ENCODE measurements at regions not wholly inside any gene's neighbourhood (a gene's known extent, or its start where the extent isn't known, plus 50 kb on each side); places are given as distances from the start of the nearest gene placed in this dataset.

GRCh38 chr14:41392226-41392625, 214.4 kb upstream of the LRFN5 start:
- TF ChIP-seq TAF1 (IDR thresholded peaks at IDR 0.05; ENCODE audit: borderline replicate concordance, insufficient read depth, low read length) (no peak), REST (IDR thresholded peaks at IDR 0.05; ENCODE audit: insufficient read depth in 1 of 2, low read depth in 2 of 2, low read length in 2 of 2) (no peak), FOXP2 (optimal IDR thresholded peaks at IDR 0.05; ENCODE audit: borderline replicate concordance, extremely low read depth, extremely low read length, insufficient read depth) (no peak), SIN3A (IDR thresholded peaks at IDR 0.05; ENCODE audit: borderline replicate concordance, insufficient read depth, low read length) (no peak), POLR2AphosphoS5 (IDR thresholded peaks at IDR 0.05; ENCODE audit: low read depth, low read length) (no peak)

- no peak for TF ChIP-seq FOXP2 (optimal IDR thresholded peaks at IDR 0.05; ENCODE audit: borderline replicate concordance, extremely low read depth, extremely low read length, insufficient read depth)
- no peak for TF ChIP-seq POLR2AphosphoS5 (IDR thresholded peaks at IDR 0.05; ENCODE audit: low read depth, low read length)
- TF ChIP-seq REST (IDR thresholded peaks at IDR 0.05; ENCODE audit: insufficient read depth in 1 of 2, low read depth in 2 of 2, low read length in 2 of 2): no peak
- TF ChIP-seq TAF1 (IDR thresholded peaks at IDR 0.05; ENCODE audit: borderline replicate concordance, insufficient read depth, low read length): no peak
- no peak for TF ChIP-seq SIN3A (IDR thresholded peaks at IDR 0.05; ENCODE audit: borderline replicate concordance, insufficient read depth, low read length)
These were observed 217.3 kb upstream of the LRFN5 start for GRCh38 chr14:41389355-41389754.

GRCh38 chr14:41385797-41386196, 220.9 kb upstream of the LRFN5 start:
- TF ChIP-seq TAF1 (IDR thresholded peaks at IDR 0.05; ENCODE audit: borderline replicate concordance, insufficient read depth, low read length): no peak
- no peak for TF ChIP-seq REST (IDR thresholded peaks at IDR 0.05; ENCODE audit: insufficient read depth in 1 of 2, low read depth in 2 of 2, low read length in 2 of 2)
- TF ChIP-seq SIN3A (IDR thresholded peaks at IDR 0.05; ENCODE audit: borderline replicate concordance, insufficient read depth, low read length): no peak
- TF ChIP-seq POLR2AphosphoS5 (IDR thresholded peaks at IDR 0.05; ENCODE audit: low read depth, low read length): no peak
- TF ChIP-seq FOXP2 (optimal IDR thresholded peaks at IDR 0.05; ENCODE audit: borderline replicate concordance, extremely low read depth, extremely low read length, insufficient read depth): no peak

GRCh38 chr14:41380017-41380416, 226.7 kb upstream of the LRFN5 start:
- TF ChIP-seq REST (IDR thresholded peaks at IDR 0.05; ENCODE audit: insufficient read depth in 1 of 2, low read depth in 2 of 2, low read length in 2 of 2) (no peak), SIN3A (IDR thresholded peaks at IDR 0.05; ENCODE audit: borderline replicate concordance, insufficient read depth, low read length) (no peak), FOXP2 (optimal IDR thresholded peaks at IDR 0.05; ENCODE audit: borderline replicate concordance, extremely low read depth, extremely low read length, insufficient read depth) (no peak), POLR2AphosphoS5 (IDR thresholded peaks at IDR 0.05; ENCODE audit: low read depth, low read length) (no peak), TAF1 (IDR thresholded peaks at IDR 0.05; ENCODE audit: borderline replicate concordance, insufficient read depth, low read length) (no peak)

- TF ChIP-seq TAF1 (IDR thresholded peaks at IDR 0.05; ENCODE audit: borderline replicate concordance, insufficient read depth, low read length): no peak
- TF ChIP-seq SIN3A (IDR thresholded peaks at IDR 0.05; ENCODE audit: borderline replicate concordance, insufficient read depth, low read length): no peak
These were observed 228.2 kb upstream of the LRFN5 start for GRCh38 chr14:41378526-41378925.

Data from PFSK-1 (cell line).